ENCODE measurements at regions not wholly inside any gene's neighbourhood (a gene's known extent, or its start where the extent isn't known, plus 50 kb on each side); places are given as distances from the start of the nearest gene placed in this dataset.
"Not testable (repeated sequence)": the region's sequence is repeated elsewhere in the genome, so short reads cannot be mapped to it uniquely, and the experiment has no call there.

GRCh38 chr11:37182031-37182430 is 584.0 kb upstream of the RAG2 start:
- Mint-ChIP-seq H3K36me3 (ENCODE audit: unreplicated experiment) (no peaks in the 10 kb centered on the region), H3K4me3 (ENCODE audit: unreplicated experiment) (no peak overlapping the region), H3K27me3 (ENCODE audit: unreplicated experiment) (no peaks in the 10 kb centered on the region), H3K4me1 (ENCODE audit: unreplicated experiment) (no peaks in the 10 kb centered on the region), H3K9me3 (ENCODE audit: unreplicated experiment) (no peaks in the 10 kb centered on the region), H3K27ac (ENCODE audit: unreplicated experiment) (no peak overlapping the region)
- DNase-seq (ENCODE audit: extremely low spot score, unreplicated experiment): no peak
- TF ChIP-seq CTCF (IDR thresholded peaks at IDR 0.05): no peak

GRCh38 chr11:37177721-37178120 is 579.7 kb upstream of the RAG2 start:
- H3K27ac Mint-ChIP-seq (ENCODE audit: unreplicated experiment): no peak overlapping the region
- peaks cover under 1% of the 10 kb centered on the region for H3K27me3 Mint-ChIP-seq (ENCODE audit: unreplicated experiment)
- no peaks in the 10 kb centered on the region for H3K9me3 Mint-ChIP-seq (ENCODE audit: unreplicated experiment)
- no peaks in the 10 kb centered on the region for H3K4me1 Mint-ChIP-seq (ENCODE audit: unreplicated experiment)
- H3K36me3 Mint-ChIP-seq (ENCODE audit: unreplicated experiment): no peaks in the 10 kb centered on the region
- H3K4me3 Mint-ChIP-seq (ENCODE audit: unreplicated experiment): no peak overlapping the region
- TF ChIP-seq CTCF (IDR thresholded peaks at IDR 0.05): no peak
- no peak for DNase-seq (ENCODE audit: extremely low spot score, unreplicated experiment)

GRCh38 chr11:37171451-37171850 is 573.4 kb upstream of the RAG2 start:
- H3K4me3 Mint-ChIP-seq (ENCODE audit: unreplicated experiment): no peak overlapping the region
- no peak for TF ChIP-seq CTCF (IDR thresholded peaks at IDR 0.05)
- no peak overlapping the region for H3K27ac Mint-ChIP-seq (ENCODE audit: unreplicated experiment)
- H3K9me3 Mint-ChIP-seq (ENCODE audit: unreplicated experiment): no peaks in the 10 kb centered on the region
- no peaks in the 10 kb centered on the region for H3K4me1 Mint-ChIP-seq (ENCODE audit: unreplicated experiment)
- H3K36me3 Mint-ChIP-seq (ENCODE audit: unreplicated experiment): no peaks in the 10 kb centered on the region
- H3K27me3 Mint-ChIP-seq (ENCODE audit: unreplicated experiment): peaks cover 2% of the 10 kb centered on the region
- DNase-seq (ENCODE audit: extremely low spot score, unreplicated experiment): no peak

- Mint-ChIP-seq H3K27ac (ENCODE audit: unreplicated experiment) (no peak overlapping the region), H3K27me3 (ENCODE audit: unreplicated experiment) (peaks cover 2% of the 10 kb centered on the region)
These were observed 572.3 kb upstream of the RAG2 start for GRCh38 chr11:37170311-37170710.

GRCh38 chr11:37145434-37145833 is 547.4 kb upstream of the RAG2 start:
- H3K4me1 Mint-ChIP-seq (ENCODE audit: unreplicated experiment); H3K36me3 Mint-ChIP-seq (ENCODE audit: unreplicated experiment); H3K27ac Mint-ChIP-seq (ENCODE audit: unreplicated experiment); DNase-seq (ENCODE audit: extremely low spot score, unreplicated experiment); H3K27me3 Mint-ChIP-seq (ENCODE audit: unreplicated experiment); H3K4me3 Mint-ChIP-seq (ENCODE audit: unreplicated experiment): not testable (repeated sequence)
- peaks cover 11% of the 10 kb centered on the region for H3K9me3 Mint-ChIP-seq (ENCODE audit: unreplicated experiment)

More at GRCh38 chr11:37170311-37170710, 572.3 kb upstream of the RAG2 start:
- TF ChIP-seq CTCF (IDR thresholded peaks at IDR 0.05): no peak
- DNase-seq (ENCODE audit: extremely low spot score, unreplicated experiment): no peak
- no peaks in the 10 kb centered on the region for H3K9me3 Mint-ChIP-seq (ENCODE audit: unreplicated experiment)
- H3K4me3 Mint-ChIP-seq (ENCODE audit: unreplicated experiment): no peak overlapping the region
- H3K36me3 Mint-ChIP-seq (ENCODE audit: unreplicated experiment): no peaks in the 10 kb centered on the region
- H3K4me1 Mint-ChIP-seq (ENCODE audit: unreplicated experiment): no peaks in the 10 kb centered on the region

GRCh38 chr11:37142591-37142990 is 544.6 kb upstream of the RAG2 start:
- Mint-ChIP-seq H3K27ac (ENCODE audit: unreplicated experiment) (no peak overlapping the region), H3K9me3 (ENCODE audit: unreplicated experiment) (peaks cover 13% of the 10 kb centered on the region), H3K36me3 (ENCODE audit: unreplicated experiment) (no peaks in the 10 kb centered on the region), H3K27me3 (ENCODE audit: unreplicated experiment) (no peaks in the 10 kb centered on the region), H3K4me1 (ENCODE audit: unreplicated experiment) (no peaks in the 10 kb centered on the region), H3K4me3 (ENCODE audit: unreplicated experiment) (no peak overlapping the region)
- no peak for DNase-seq (ENCODE audit: extremely low spot score, unreplicated experiment)
- TF ChIP-seq CTCF (IDR thresholded peaks at IDR 0.05): no peak

Measured in osteocyte (in vitro differentiated cells).